Inferior parietal cortex (tissue), 1 donor: ENCODE measurements at regions not wholly inside any gene's neighbourhood (a gene's known extent, or its start where the extent isn't known, plus 50 kb on each side); places are given as distances from the start of the nearest gene placed in this dataset.

Experiments
- DNase-seq: peaks from one replicate; pipeline ENCODE4 v3.0.0-alpha.2; 2016; ENCODE audit errors: extremely low spot score

GRCh38 chr11:96894587-96894986 is 504.8 kb downstream of the JRKL start:
- no peak for DNase-seq

GRCh38 chr11:96899971-96900370 is 510.2 kb downstream of the JRKL start:
- no peak for DNase-seq

- peak; percentile 21 for DNase-seq
Measured at GRCh38 chr11:96905143-96905542, 515.3 kb downstream of the JRKL start.

GRCh38 chr11:96905663-96906062 is 515.9 kb downstream of the JRKL start:
- no peak for DNase-seq

GRCh38 chr11:96906476-96906875 is 516.7 kb downstream of the JRKL start:
- DNase-seq = no peak

- no peak for DNase-seq
Measured at GRCh38 chr11:96925862-96926261, 536.0 kb downstream of the JRKL start.

GRCh38 chr11:96940227-96940626 is 550.4 kb downstream of the JRKL start:
- no peak for DNase-seq

- no peak for DNase-seq
Measured at GRCh38 chr11:96942855-96943254, 553.0 kb downstream of the JRKL start.

- no peak for DNase-seq
Measured at GRCh38 chr11:96943970-96944369, 554.2 kb downstream of the JRKL start.

GRCh38 chr11:96948066-96948465 is 558.3 kb downstream of the JRKL start:
- no peak for DNase-seq

- DNase-seq = no peak
Measured at GRCh38 chr11:96949464-96949863, 559.7 kb downstream of the JRKL start.

- DNase-seq = no peak
Measured at GRCh38 chr11:96954587-96955242, 564.9 kb downstream of the JRKL start.

- DNase-seq = no peak
Measured at GRCh38 chr11:96960476-96960875, 570.7 kb downstream of the JRKL start.

- no peak for DNase-seq
Measured at GRCh38 chr11:96960926-96961325, 571.1 kb downstream of the JRKL start.

- no peak for DNase-seq
Measured at GRCh38 chr11:96961931-96962330, 572.1 kb downstream of the JRKL start.

- DNase-seq = no peak
Measured at GRCh38 chr11:96963375-96963774, 573.6 kb downstream of the JRKL start.

GRCh38 chr11:96964661-96965060 is 574.8 kb downstream of the JRKL start:
- DNase-seq = no peak

GRCh38 chr11:96967616-96968015 is 577.8 kb downstream of the JRKL start:
- no peak for DNase-seq

- no peak for DNase-seq
Measured at GRCh38 chr11:96969251-96969650, 579.4 kb downstream of the JRKL start.

- no peak for DNase-seq
Measured at GRCh38 chr11:96978751-96979150, 588.9 kb downstream of the JRKL start.

- DNase-seq = no peak
Measured at GRCh38 chr11:96986516-96986915, 596.7 kb downstream of the JRKL start.

- DNase-seq = no peak
Measured at GRCh38 chr11:96990914-96991313, 601.1 kb downstream of the JRKL start.

- no peak for DNase-seq
Measured at GRCh38 chr11:97000481-97000880, 610.7 kb downstream of the JRKL start.

- DNase-seq = no peak
Measured at GRCh38 chr11:97007283-97007682, 617.5 kb downstream of the JRKL start.
